NT2/D1 (cell line): ENCODE measurements at regions not wholly inside any gene's neighbourhood (a gene's known extent, or its start where the extent isn't known, plus 50 kb on each side); places are given as distances from the start of the nearest gene placed in this dataset.

ENCODE experiments used
- DNase-seq: peaks from one replicate; pipeline ENCODE4 v3.0.0-alpha.2; 2011; ENCODE audit warnings: low read depth, low spot score
- H3K27me3 ChIP-seq: 2 replicates; pipeline ENCODE4 v1.6.0; 2011; ENCODE audit warnings: mild to moderate bottlenecking; ENCODE audit not compliant: insufficient read length, insufficient read depth
- H3K36me3 ChIP-seq: 2 replicates; pipeline ENCODE4 v1.6.1; 2011; ENCODE audit warnings: mild to moderate bottlenecking, low read length, mixed read lengths; ENCODE audit not compliant: insufficient read depth, insufficient read length
- H3K4me1 ChIP-seq: 2 replicates; pipeline ENCODE4 v1.5.1; 2011; ENCODE audit not compliant: insufficient read depth, insufficient read length
- H3K4me3 ChIP-seq: 2 replicates; pipeline ENCODE4 v1.5.1; 2011; ENCODE audit warnings: low read depth; ENCODE audit not compliant: insufficient read length
- H3K9ac ChIP-seq: 2 replicates; pipeline ENCODE4 v1.6.0; 2011; ENCODE audit warnings: low read depth; ENCODE audit not compliant: insufficient read length
- H3K9me3 ChIP-seq: 2 replicates; pipeline ENCODE4 v1.5.1; 2011; ENCODE audit warnings: mild to moderate bottlenecking, low read length; ENCODE audit not compliant: insufficient read depth
- SUZ12 ChIP-seq: IDR thresholded peaks from 2 replicates; pipeline ENCODE4 v1.6.1; 2011; ENCODE audit not compliant: insufficient read length, insufficient read depth; ENCODE audit errors: extremely low read depth
- YY1 ChIP-seq: IDR thresholded peaks from 2 replicates; pipeline ENCODE4 v1.6.1; 2011; ENCODE audit not compliant: insufficient read length, insufficient read depth
- ZNF274 ChIP-seq: IDR thresholded peaks from 2 replicates; pipeline ENCODE4 v1.6.1; 2011; ENCODE audit warnings: mild to moderate bottlenecking, low read depth, low read length

DNA sequence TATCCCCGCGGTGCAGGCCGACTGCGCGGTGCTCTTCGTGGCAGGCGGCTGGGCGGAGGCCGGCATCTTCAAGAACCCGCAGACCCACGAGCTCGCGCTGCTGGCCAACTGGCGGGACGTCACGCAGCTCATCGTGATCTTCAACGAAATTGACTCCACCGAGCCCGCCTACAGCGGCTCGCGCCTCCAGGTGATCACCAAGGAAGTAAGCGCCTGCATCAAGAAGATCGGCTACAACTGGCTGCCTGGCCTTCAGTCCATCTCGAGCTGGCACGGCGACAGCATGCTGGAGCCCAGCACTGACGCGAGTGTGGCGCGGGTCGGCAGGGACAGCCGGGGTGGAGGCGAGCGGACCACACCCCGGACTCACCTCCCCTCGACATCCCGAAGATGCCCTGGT is 53.9 kb upstream of the MTNR1B start:
- no peaks in the 10 kb centered on the region for H3K36me3 ChIP-seq
- TF ChIP-seq ZNF274 = no peak
- no peak for TF ChIP-seq YY1
- no peak for TF ChIP-seq SUZ12
- DNase-seq = no peak
- no peaks in the 10 kb centered on the region for H3K4me1 ChIP-seq
- H3K4me3 ChIP-seq = no peak overlapping the region
- H3K9me3 ChIP-seq = peaks cover 5% of the 10 kb centered on the region; the same call in 1 of the 2 replicates
- H3K9ac ChIP-seq = no peak overlapping the region
- H3K27me3 ChIP-seq = no peaks in the 10 kb centered on the region

DNA sequence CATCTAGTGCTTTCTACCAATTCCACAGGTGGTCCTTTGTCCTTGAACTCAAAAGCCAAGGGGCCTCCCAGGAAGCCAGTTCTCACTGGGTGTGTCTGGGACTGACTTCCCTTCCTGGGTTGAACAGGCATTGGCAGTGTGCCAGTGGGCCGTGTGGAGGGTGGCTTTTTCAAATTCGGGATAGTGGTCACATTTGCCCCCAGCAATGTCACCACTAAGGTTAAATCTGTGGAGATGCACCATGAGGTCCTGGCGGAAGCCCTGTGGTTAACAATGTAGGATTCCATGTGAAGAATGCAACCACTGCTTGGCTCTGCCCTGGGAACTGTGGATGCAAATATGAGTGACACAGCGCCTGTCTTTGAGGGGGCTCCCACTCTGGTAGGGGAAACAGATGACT is 53.2 kb upstream of the MTNR1B start:
- H3K4me1 ChIP-seq = no peaks in the 10 kb centered on the region
- no peaks in the 10 kb centered on the region for H3K36me3 ChIP-seq
- DNase-seq = no peak
- H3K9ac ChIP-seq = no peak overlapping the region
- H3K4me3 ChIP-seq = no peak overlapping the region
- TF ChIP-seq ZNF274 (no peak), SUZ12 (no peak), YY1 (no peak)
- H3K27me3 ChIP-seq = no peaks in the 10 kb centered on the region
- H3K9me3 ChIP-seq = peaks cover 5% of the 10 kb centered on the region; the same call in 1 of the 2 replicates

DNA sequence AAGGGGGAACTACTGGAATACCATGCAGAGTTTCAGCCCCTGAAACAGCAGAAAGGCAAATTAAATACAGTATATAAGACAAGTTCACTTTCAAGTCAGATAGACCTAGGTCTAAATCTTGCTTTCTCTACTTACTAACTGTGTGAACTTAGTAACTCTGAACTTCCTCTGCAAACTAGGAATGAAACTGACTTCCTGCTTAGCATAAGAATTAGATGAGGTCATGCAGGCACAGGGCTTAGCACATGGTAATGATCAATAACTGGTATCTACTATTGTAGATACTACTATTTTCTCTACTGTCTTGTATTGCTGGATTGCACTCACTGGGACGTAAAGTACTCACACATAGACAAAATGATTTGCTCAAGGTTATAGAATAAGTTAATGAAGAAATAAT is 51.5 kb upstream of the MTNR1B start:
- TF ChIP-seq ZNF274 (no peak), YY1 (no peak), SUZ12 (no peak)
- H3K4me3 ChIP-seq = no peak overlapping the region
- DNase-seq = no peak
- H3K9me3 ChIP-seq = peaks cover 5% of the 10 kb centered on the region; the same call in 1 of the 2 replicates
- no peak overlapping the region for H3K9ac ChIP-seq
- H3K36me3 ChIP-seq = no peaks in the 10 kb centered on the region
- no peaks in the 10 kb centered on the region for H3K4me1 ChIP-seq
- H3K27me3 ChIP-seq = no peaks in the 10 kb centered on the region

DNA sequence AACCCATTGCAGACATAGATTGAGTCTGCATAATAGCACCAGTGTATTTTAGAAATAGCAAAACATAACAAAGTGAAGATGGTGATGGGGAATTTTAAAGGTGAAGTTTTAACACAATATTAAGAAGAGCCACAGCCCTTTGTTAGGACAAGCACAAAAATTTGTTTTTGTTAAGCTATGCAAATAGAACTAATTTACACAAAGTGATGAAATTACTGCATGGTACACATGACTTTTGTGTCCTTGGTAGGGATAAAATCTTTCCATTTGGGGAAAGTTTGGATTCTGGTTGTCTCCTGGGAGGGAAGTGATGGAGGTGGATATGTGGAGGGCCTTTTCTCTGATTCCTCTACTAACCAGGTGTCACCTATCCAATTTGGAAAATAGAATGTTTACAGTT is 50.4 kb upstream of the MTNR1B start:
- TF ChIP-seq SUZ12 (no peak), ZNF274 (no peak), YY1 (no peak)
- no peak overlapping the region for H3K9ac ChIP-seq
- DNase-seq = no peak
- H3K4me1 ChIP-seq = no peaks in the 10 kb centered on the region
- no peaks in the 10 kb centered on the region for H3K36me3 ChIP-seq
- no peaks in the 10 kb centered on the region for H3K27me3 ChIP-seq
- H3K4me3 ChIP-seq = no peak overlapping the region
- peaks cover 5% of the 10 kb centered on the region; the same call in 1 of the 2 replicates for H3K9me3 ChIP-seq
